ENCODE measurements at regions not wholly inside any gene's neighbourhood (a gene's known extent, or its start where the extent isn't known, plus 50 kb on each side); places are given as distances from the start of the nearest gene placed in this dataset.

DNA sequence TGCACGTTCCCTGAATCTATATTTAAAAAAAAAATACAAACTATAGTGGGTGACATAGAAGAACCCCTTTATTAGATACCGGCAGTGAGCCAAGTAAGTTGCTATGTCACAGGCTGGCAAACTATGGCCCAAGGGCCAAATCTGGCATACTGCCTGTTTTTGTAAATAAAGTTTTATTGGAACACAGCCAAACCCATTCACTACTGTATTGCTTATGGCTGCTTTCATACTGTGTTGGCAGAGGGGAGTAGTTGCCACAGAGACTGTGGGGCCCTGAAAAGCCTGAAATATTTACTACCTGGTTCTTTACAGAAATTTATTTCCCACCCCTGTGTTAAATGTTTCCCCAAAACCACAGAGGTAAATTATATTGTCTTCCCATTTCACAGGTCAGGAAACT is 71.2 kb upstream of the EGFL6 start:
- Mint-ChIP-seq H3K4me1 (no peaks in the 10 kb centered on the region), H3K27ac (no peak overlapping the region)

More for the DNA sequence above, 71.2 kb upstream of the EGFL6 start:
- H4K20me1 ChIP-seq (ENCODE audit: control insufficient read depth, insufficient read depth, insufficient read length), result no peaks in the 10 kb centered on the region
- H3K79me2 ChIP-seq (ENCODE audit: insufficient read depth, low read length), result no peaks in the 10 kb centered on the region
- no peak overlapping the region for H2BK5ac ChIP-seq (ENCODE audit: insufficient read length, low read length)
- no peak overlapping the region for H3K4ac ChIP-seq (ENCODE audit: low read depth, low read length)
- no peak overlapping the region for H2BK120ac ChIP-seq (ENCODE audit: low read depth, low read length, poor library complexity, severe bottlenecking)
- no peaks in the 10 kb centered on the region for H3K23me2 ChIP-seq (ENCODE audit: insufficient read length, low read depth, low read length, poor library complexity, severe bottlenecking)
- H3K27me3 ChIP-seq (ENCODE audit: insufficient read depth, low read length), result no peaks in the 10 kb centered on the region
- H3K4me2 ChIP-seq (ENCODE audit: insufficient read depth, insufficient read length, low read length), result no peak overlapping the region
- Mint-ChIP-seq H3K36me3 (ENCODE audit: insufficient read depth in 1 of 3, low read depth in 3 of 3) (peaks cover 0 to under 1% (median 0%) of the 10 kb centered on the region in 3 experiments; a peak in 1 of 7 replicates), H3K9me3 (peaks cover 26 to 57% of the 10 kb centered on the region in 2 experiments), H3K4me3 (no peak overlapping the region), H3K27me3 (ENCODE audit: low read depth) (no peaks in the 10 kb centered on the region)
- H2BK12ac ChIP-seq (ENCODE audit: insufficient read length, low read depth, low read length), result no peak overlapping the region
- no peak overlapping the region for H4K91ac ChIP-seq (ENCODE audit: insufficient read length, low read depth, low read length)
- no peak overlapping the region for H3K56ac ChIP-seq (ENCODE audit: insufficient read length, low read depth, low read length)
- H2AFZ ChIP-seq (ENCODE audit: low read length), result no peak overlapping the region
- H3K27ac ChIP-seq (ENCODE audit: insufficient read length, low read depth, low read length), result no peak overlapping the region
- H2BK15ac ChIP-seq (ENCODE audit: low read depth, low read length), result no peak overlapping the region
- H2AK5ac ChIP-seq (ENCODE audit: insufficient read length, low read length), result no peak overlapping the region
- no peak overlapping the region for H3T11ph ChIP-seq (ENCODE audit: low read length)
- H4K5ac ChIP-seq (ENCODE audit: insufficient read length, low read depth, low read length), result no peak overlapping the region
- no peak for TF ChIP-seq CTCF (conservative IDR thresholded peaks at IDR 0.05)
- H3K18ac ChIP-seq (ENCODE audit: insufficient read length, low read depth, low read length), result no peak overlapping the region
- no peaks in the 10 kb centered on the region for H3K9me3 ChIP-seq (ENCODE audit: control insufficient read depth, low read depth, low read length)
- H4K8ac ChIP-seq (replicated peaks; ENCODE audit: insufficient read length, low read depth, low read length), result no peak overlapping the region
- H3K14ac ChIP-seq (ENCODE audit: insufficient read depth, low read length), result no peak overlapping the region
- no peak overlapping the region for H3K9ac ChIP-seq (ENCODE audit: extremely low read depth, insufficient read length, low read length)
- H3K4me1 ChIP-seq (ENCODE audit: insufficient read depth, low read length), result no peaks in the 10 kb centered on the region
- no peaks in the 10 kb centered on the region for H3K79me1 ChIP-seq (ENCODE audit: insufficient read depth, low read depth, low read length, poor library complexity, severe bottlenecking)
- H2BK20ac ChIP-seq (ENCODE audit: low read depth, low read length, poor library complexity, severe bottlenecking), result no peak overlapping the region
- no CpG with 5 or more reads among the region's 2 CpGs for WGBS (ENCODE audit: extremely low coverage, insufficient read length, low lambda C conversion rate)
- H3K23ac ChIP-seq (ENCODE audit: insufficient read length, low read depth, low read length), result no peak overlapping the region
- DNase-seq, result no peak

All from H9 (cell line).